HG03442 (cell line): ENCODE measurements at regions not wholly inside any gene's neighbourhood (a gene's known extent, or its start where the extent isn't known, plus 50 kb on each side); places are given as distances from the start of the nearest gene placed in this dataset.
"Not testable (repeated sequence)": the region's sequence is repeated elsewhere in the genome, so short reads cannot be mapped to it uniquely, and the experiment has no call there.

ENCODE experiments used
- ATAC-seq: cut with Tn5 transposase; IDR thresholded peaks from one replicate; pipeline ENCODE4 v1.9.1; 2021; ENCODE audit warnings: mild to moderate bottlenecking, moderate library complexity; ENCODE audit not compliant: unreplicated experiment

GRCh38 chr1:14247666-14248065 lies 350.8 kb upstream of the KAZN start:
- no peak for ATAC-seq

GRCh38 chr1:14251871-14252270 lies 346.6 kb upstream of the KAZN start:
- no peak for ATAC-seq

GRCh38 chr1:14253676-14254075 lies 344.8 kb upstream of the KAZN start:
- ATAC-seq, result no peak

GRCh38 chr1:14254251-14254650 lies 344.2 kb upstream of the KAZN start:
- no peak for ATAC-seq

- no peak for ATAC-seq
These were observed 343.3 kb upstream of the KAZN start for GRCh38 chr1:14255233-14255632.

- ATAC-seq, result no peak
These were observed 342.8 kb upstream of the KAZN start for GRCh38 chr1:14255711-14256110.

GRCh38 chr1:14259191-14259757 lies 339.2 kb upstream of the KAZN start:
- no peak for ATAC-seq

- no peak for ATAC-seq
These were observed 338.0 kb upstream of the KAZN start for GRCh38 chr1:14260480-14260879.

- ATAC-seq, result no peak
These were observed 337.1 kb upstream of the KAZN start for GRCh38 chr1:14261395-14261794.

GRCh38 chr1:14262637-14263036 lies 335.8 kb upstream of the KAZN start:
- no peak for ATAC-seq

GRCh38 chr1:14263225-14263624 lies 335.3 kb upstream of the KAZN start:
- no peak for ATAC-seq

GRCh38 chr1:14263671-14264070 lies 334.8 kb upstream of the KAZN start:
- no peak for ATAC-seq

GRCh38 chr1:14265495-14265894 lies 333.0 kb upstream of the KAZN start:
- no peak for ATAC-seq

- ATAC-seq, result no peak
These were observed 330.5 kb upstream of the KAZN start for GRCh38 chr1:14267991-14268390.

GRCh38 chr1:14270821-14271220 lies 327.7 kb upstream of the KAZN start:
- ATAC-seq, result no peak

GRCh38 chr1:14273811-14274210 lies 324.7 kb upstream of the KAZN start:
- no peak for ATAC-seq

GRCh38 chr1:14279891-14280290 lies 318.6 kb upstream of the KAZN start:
- not testable (repeated sequence) for ATAC-seq

GRCh38 chr1:14280909-14281308 lies 317.6 kb upstream of the KAZN start:
- ATAC-seq, result no peak

GRCh38 chr1:14281412-14281811 lies 317.1 kb upstream of the KAZN start:
- no peak for ATAC-seq

GRCh38 chr1:14282707-14283106 lies 315.8 kb upstream of the KAZN start:
- no peak for ATAC-seq

- ATAC-seq, result no peak
These were observed 313.2 kb upstream of the KAZN start for GRCh38 chr1:14285238-14285637.

GRCh38 chr1:14291182-14291581 lies 307.3 kb upstream of the KAZN start:
- not testable (repeated sequence) for ATAC-seq

GRCh38 chr1:14292520-14292919 lies 306.0 kb upstream of the KAZN start:
- ATAC-seq, result no peak
